ENCODE measurements at regions not wholly inside any gene's neighbourhood (a gene's known extent, or its start where the extent isn't known, plus 50 kb on each side); places are given as distances from the start of the nearest gene placed in this dataset.

DNA sequence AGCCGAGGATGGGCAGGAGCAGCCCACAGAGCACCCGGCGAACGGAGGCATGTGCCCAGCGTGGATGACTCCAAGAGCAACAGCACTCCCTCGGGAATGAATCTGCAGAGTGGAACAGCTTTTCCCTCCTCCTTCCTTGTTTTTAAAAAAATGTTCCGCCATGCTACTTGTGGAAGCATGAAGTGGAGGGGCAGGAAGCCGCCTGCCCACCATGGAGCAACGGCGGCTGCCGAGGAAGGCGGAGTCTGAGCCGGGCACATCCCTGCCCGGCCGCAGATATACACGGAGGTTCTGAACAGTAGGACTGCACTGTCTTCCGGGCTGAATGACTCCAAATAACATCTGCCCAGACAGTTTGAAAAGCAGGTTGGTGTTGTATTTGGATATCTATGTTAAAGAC lies 65.2 kb downstream of the SOX1 start:
- TF ChIP-seq NANOG (IDR thresholded peaks at IDR 0.05; ENCODE audit: borderline replicate concordance) (no peak), POLR2AphosphoS5 (IDR thresholded peaks at IDR 0.05; ENCODE audit: low read depth) (no peak), EZH2phosphoT487 (IDR thresholded peaks at IDR 0.05; ENCODE audit: unreplicated experiment) (no peak)

Data from GM23338 (cell line).